NCI-H1417 (cell line): ENCODE measurements at regions not wholly inside any gene's neighbourhood (a gene's known extent, or its start where the extent isn't known, plus 50 kb on each side); places are given as distances from the start of the nearest gene placed in this dataset.
"Not testable (repeated sequence)": the region's sequence is repeated elsewhere in the genome, so short reads cannot be mapped to it uniquely, and the experiment has no call there.

ENCODE experiments used
- DNase-seq, 3 experiments: peaks; one replicate each; lab custom pipeline; 2025; lab: John Stamatoyannopoulos, UW

GRCh38 chr4:159551281-159551680, 448.4 kb downstream of the RAPGEF2 start:
- no peak for DNase-seq

GRCh38 chr4:159552979-159553768, 450.3 kb downstream of the RAPGEF2 start:
- DNase-seq = peak in 1 of 3 experiments; percentile 7

GRCh38 chr4:159555873-159556272, 453.0 kb downstream of the RAPGEF2 start:
- DNase-seq = no peak

- no peak for DNase-seq
These were observed 459.5 kb downstream of the RAPGEF2 start for GRCh38 chr4:159562366-159562765.

- DNase-seq = no peak
These were observed 460.4 kb downstream of the RAPGEF2 start for GRCh38 chr4:159563257-159563656.

GRCh38 chr4:159564615-159565014, 461.7 kb downstream of the RAPGEF2 start:
- DNase-seq = no peak

GRCh38 chr4:159566786-159567185, 463.9 kb downstream of the RAPGEF2 start:
- DNase-seq = no peak

GRCh38 chr4:159577241-159577640, 474.4 kb downstream of the RAPGEF2 start:
- no peak for DNase-seq

GRCh38 chr4:159582685-159583084, 479.8 kb downstream of the RAPGEF2 start:
- no peak for DNase-seq

GRCh38 chr4:159592898-159593556, 490.1 kb downstream of the RAPGEF2 start:
- DNase-seq = no peak

- DNase-seq = no peak
These were observed 490.8 kb downstream of the RAPGEF2 start for GRCh38 chr4:159593681-159594080.

GRCh38 chr4:159594576-159594975, 491.7 kb downstream of the RAPGEF2 start:
- DNase-seq = no peak

- not testable (repeated sequence) for DNase-seq
These were observed 492.2 kb downstream of the RAPGEF2 start for GRCh38 chr4:159595101-159595500.

GRCh38 chr4:159598602-159599001, 495.7 kb downstream of the RAPGEF2 start:
- DNase-seq = no peak

- DNase-seq = no peak
These were observed 497.2 kb downstream of the RAPGEF2 start for GRCh38 chr4:159600061-159600460.

- DNase-seq = no peak
These were observed 501.9 kb downstream of the RAPGEF2 start for GRCh38 chr4:159604781-159605180.

GRCh38 chr4:159606835-159607234, 504.0 kb downstream of the RAPGEF2 start:
- no peak for DNase-seq

GRCh38 chr4:159607809-159608208, 504.9 kb downstream of the RAPGEF2 start:
- peak in 2 of 3 experiments; percentile 24 to 73 for DNase-seq

GRCh38 chr4:159608436-159608835, 505.6 kb downstream of the RAPGEF2 start:
- DNase-seq = peak in 1 of 3 experiments; percentile 23

- no peak for DNase-seq
These were observed 529.2 kb downstream of the RAPGEF2 start for GRCh38 chr4:159632031-159632430.

- no peak for DNase-seq
These were observed 536.9 kb downstream of the RAPGEF2 start for GRCh38 chr4:159639671-159640323.

- no peak for DNase-seq
These were observed 546.4 kb downstream of the RAPGEF2 start for GRCh38 chr4:159649237-159649636.

GRCh38 chr4:159652871-159653270, 550.0 kb downstream of the RAPGEF2 start:
- DNase-seq = no peak
